Smooth muscle cell (in vitro differentiated cells): ENCODE measurements at regions not wholly inside any gene's neighbourhood (a gene's known extent, or its start where the extent isn't known, plus 50 kb on each side); places are given as distances from the start of the nearest gene placed in this dataset.

Experiments
- DNase-seq: peaks from one replicate; lab custom pipeline; 2025; ENCODE audit not compliant: unreplicated experiment; lab: John Stamatoyannopoulos, UW
- H2AFZ ChIP-seq: fragments of 200-600 bp; sonication (generic); 2 replicates; pipeline ENCODE4 v1.6.0; 2016; ENCODE audit warnings: antibody characterized with exemption, low read depth, mild to moderate bottlenecking
- H3F3A ChIP-seq: fragments of 200-600 bp; sonication (generic); 2 replicates; pipeline ENCODE4 v1.6.0; 2017; ENCODE audit warnings: antibody characterized with exemption, low read depth
- H3K27ac ChIP-seq: fragments of 200-600 bp; sonication (generic); 2 replicates; pipeline ENCODE4 v1.5.1; 2016; ENCODE audit warnings: low read depth, mild to moderate bottlenecking
- H3K27me3 ChIP-seq: fragments of 200-600 bp; sonication (generic); 2 replicates; pipeline ENCODE4 v1.6.1; 2016; ENCODE audit warnings: low read depth, mild to moderate bottlenecking
- H3K36me3 ChIP-seq: fragments of 200-600 bp; sonication (generic); 2 replicates; pipeline ENCODE4 v1.5.1; 2016; ENCODE audit warnings: low read depth
- H3K4me1 ChIP-seq: fragments of 200-600 bp; sonication (generic); 2 replicates; pipeline ENCODE4 v1.5.1; 2016; ENCODE audit warnings: low read depth
- H3K4me2 ChIP-seq: fragments of 200-600 bp; sonication (generic); 2 replicates; pipeline ENCODE4 v1.6.0; 2016; ENCODE audit warnings: mild to moderate bottlenecking
- H3K4me3 ChIP-seq: fragments of 200-600 bp; sonication (generic); 2 replicates; pipeline ENCODE4 v1.5.1; 2016; ENCODE audit warnings: mild to moderate bottlenecking
- H3K79me2 ChIP-seq: fragments of 200-600 bp; sonication (generic); 2 replicates; pipeline ENCODE4 v1.6.0; 2016; ENCODE audit warnings: low read depth, mild to moderate bottlenecking
- H3K9ac ChIP-seq: fragments of 200-600 bp; sonication (generic); 2 replicates; pipeline ENCODE4 v1.6.0; 2016; ENCODE audit warnings: low read depth
- H3K9me3 ChIP-seq: fragments of 200-600 bp; sonication (generic); replicated peaks from 2 replicates; pipeline ENCODE4 v1.5.1; 2016; ENCODE audit warnings: low read depth
- H4K20me1 ChIP-seq: fragments of 200-600 bp; sonication (generic); 2 replicates; pipeline ENCODE4 v1.6.0; 2016; ENCODE audit warnings: low read depth
- CTCF ChIP-seq: fragments of 200-600 bp; sonication (generic); IDR thresholded peaks from 2 replicates; pipeline ENCODE4 v1.5.1; 2017; ENCODE audit warnings: borderline replicate concordance, mild to moderate bottlenecking, antibody characterized with exemption; ENCODE audit not compliant: insufficient read depth, poor library complexity, severe bottlenecking
- WGBS: methylation state at CpG from one replicate; pipeline ENCODE4 v1.1.7; 2016; ENCODE audit warnings: low lambda C conversion rate; 5-methylcytosine and 5-hydroxymethylcytosine counted together

- Histone ChIP-seq H2AFZ (no peak overlapping the region), H4K20me1 (peaks cover 3% of the 10 kb centered on the region), H3K36me3 (no peaks in the 10 kb centered on the region), H3K4me2 (no peak overlapping the region), H3K9me3 (no peaks in the 10 kb centered on the region), H3K79me2 (no peaks in the 10 kb centered on the region), H3K27ac (no peak overlapping the region), H3F3A (peaks cover 5% of the 10 kb centered on the region), H3K9ac (no peak overlapping the region), H3K4me1 (peaks cover 12% of the 10 kb centered on the region), H3K27me3 (no peaks in the 10 kb centered on the region), H3K4me3 (no peak overlapping the region)
- WGBS = 86% methylated on average over 10 of the region's 10 CpGs
- no peak for DNase-seq
- no peak for TF ChIP-seq CTCF
These were observed 617.5 kb downstream of the PTPRU start for GRCh38 chr1:29853716-29854330.

- Histone ChIP-seq H3K36me3 (no peaks in the 10 kb centered on the region), H3K9me3 (no peaks in the 10 kb centered on the region), H3K27ac (no peak overlapping the region), H3K4me3 (no peak overlapping the region), H3K4me2 (no peak overlapping the region), H4K20me1 (peaks cover 3% of the 10 kb centered on the region), H3K79me2 (no peaks in the 10 kb centered on the region), H3K4me1 (peaks cover 12% of the 10 kb centered on the region), H2AFZ (no peak overlapping the region), H3K27me3 (no peaks in the 10 kb centered on the region), H3K9ac (no peak overlapping the region), H3F3A (peaks cover 5% of the 10 kb centered on the region)
- WGBS = 84% methylated on average over 9 of the region's 9 CpGs
- no peak for TF ChIP-seq CTCF
- DNase-seq = no peak
These were observed 615.9 kb downstream of the PTPRU start for GRCh38 chr1:29852248-29852647.

GRCh38 chr1:29851691-29852090, 615.4 kb downstream of the PTPRU start:
- no peak overlapping the region for H3K4me2 ChIP-seq
- WGBS = 82% methylated on average over 11 of the region's 11 CpGs
- no peak for DNase-seq

More at GRCh38 chr1:29851691-29852090, 615.4 kb downstream of the PTPRU start:
- H3K4me3 ChIP-seq = no peak overlapping the region
- no peak overlapping the region for H2AFZ ChIP-seq
- H3K27me3 ChIP-seq = no peaks in the 10 kb centered on the region
- peaks cover 3% of the 10 kb centered on the region for H4K20me1 ChIP-seq
- H3K4me1 ChIP-seq = peaks cover 12% of the 10 kb centered on the region
- H3K9ac ChIP-seq = no peak overlapping the region
- no peak overlapping the region for H3K27ac ChIP-seq
- no peaks in the 10 kb centered on the region for H3K36me3 ChIP-seq
- no peaks in the 10 kb centered on the region for H3K9me3 ChIP-seq
- H3K79me2 ChIP-seq = no peaks in the 10 kb centered on the region
- TF ChIP-seq CTCF = no peak
- peaks cover 5% of the 10 kb centered on the region for H3F3A ChIP-seq
